Right renal cortex interstitium (tissue), 3 donors: ENCODE measurements at regions not wholly inside any gene's neighbourhood (a gene's known extent, or its start where the extent isn't known, plus 50 kb on each side); places are given as distances from the start of the nearest gene placed in this dataset.

ENCODE experiments used
- DNase-seq, 3 donors: peaks; one replicate each; pipeline ENCODE4 v3.0.0-alpha.2; 2013; ENCODE audit warnings: low read depth in 3 of 3, low spot score in 2 of 3

DNA sequence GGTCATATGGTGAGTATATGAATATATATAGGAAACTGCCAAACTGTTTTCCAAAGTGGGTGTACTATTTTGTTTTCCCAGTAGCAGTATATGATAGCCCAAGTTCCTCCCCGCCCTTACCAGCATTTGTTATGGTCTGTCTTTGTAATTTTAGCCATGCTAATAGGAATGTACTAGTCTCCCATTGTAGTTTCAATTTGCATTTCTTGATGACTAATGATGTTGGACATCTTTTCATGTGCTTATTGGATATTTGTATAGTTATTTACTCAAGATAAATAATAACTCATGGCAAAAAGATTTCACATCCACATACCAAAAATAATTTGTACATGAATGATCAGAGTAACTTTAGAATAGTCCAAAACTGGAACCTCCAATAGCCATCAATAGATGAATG lies 75.3 kb upstream of the SERP2 start:
- no peak for DNase-seq

DNA sequence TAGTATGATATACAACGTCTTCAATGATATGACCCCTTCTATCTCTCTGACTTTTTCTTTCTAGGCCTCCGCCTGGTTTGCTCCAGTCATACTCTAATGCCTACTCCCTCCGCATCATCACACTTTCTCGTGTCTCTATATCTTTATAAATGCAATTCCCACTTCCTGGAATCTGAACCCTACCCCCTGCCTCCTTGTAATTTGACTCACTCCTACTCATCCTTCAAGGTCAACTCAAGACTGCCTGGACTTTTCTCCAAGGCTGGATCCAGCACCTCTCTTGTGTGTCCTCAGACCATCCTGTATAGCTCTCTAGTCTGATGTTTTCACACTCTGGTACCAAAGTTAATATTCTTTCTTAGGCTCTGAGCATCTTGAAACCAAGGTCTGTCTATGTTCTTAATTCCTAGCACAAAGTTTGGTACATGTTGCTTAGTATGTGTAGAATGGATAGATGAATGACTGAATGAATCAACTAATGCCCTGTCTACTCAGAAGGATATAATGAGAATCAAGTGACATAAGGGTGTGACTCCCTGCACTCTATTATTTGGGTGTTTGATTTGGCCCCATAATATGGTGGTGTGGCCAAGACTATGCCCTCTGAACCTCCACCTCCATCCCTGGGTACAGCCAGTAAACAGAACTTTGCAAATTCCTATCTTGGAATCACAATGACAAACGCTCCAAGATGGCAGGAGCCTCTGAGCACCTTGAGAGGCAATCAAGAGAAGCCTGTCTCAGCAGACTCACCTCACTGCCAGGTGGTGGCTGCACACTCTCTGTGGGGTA lies 74.3 kb upstream of the SERP2 start:
- no peak for DNase-seq

DNA sequence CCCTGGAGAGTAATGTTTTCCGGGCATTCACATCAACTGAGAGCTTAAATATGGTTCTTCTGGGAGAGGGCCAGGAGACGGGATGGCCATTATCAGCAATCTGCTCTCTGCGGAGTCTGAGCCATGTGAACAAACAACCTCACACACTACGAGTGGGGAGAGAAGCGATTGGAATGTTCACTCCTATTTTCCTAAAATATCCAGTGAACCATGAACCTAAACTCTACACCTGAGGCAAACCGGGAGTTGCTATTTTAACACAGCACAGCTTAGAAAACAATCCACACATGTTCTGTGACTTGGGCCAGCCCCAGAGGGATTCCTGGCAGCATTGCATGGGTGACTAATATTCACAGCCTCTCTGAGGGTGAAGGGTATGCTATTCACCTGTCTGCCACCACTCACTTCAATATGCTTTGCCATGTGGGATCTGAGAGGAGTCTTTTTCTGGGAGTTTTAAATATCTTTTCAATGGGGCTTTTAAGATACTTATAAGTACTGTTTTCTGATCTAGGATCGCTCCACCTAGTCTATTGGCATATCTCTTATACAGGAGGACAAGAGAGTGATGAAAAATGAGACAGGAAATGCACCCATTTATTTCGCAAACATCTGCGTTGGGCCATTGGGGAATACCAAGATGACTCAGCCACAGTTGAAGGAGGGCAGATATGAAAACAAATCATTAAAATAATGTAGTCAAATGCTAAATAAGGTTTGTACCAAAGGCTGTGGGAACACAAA lies 72.6 kb upstream of the SERP2 start:
- no peak for DNase-seq

DNA sequence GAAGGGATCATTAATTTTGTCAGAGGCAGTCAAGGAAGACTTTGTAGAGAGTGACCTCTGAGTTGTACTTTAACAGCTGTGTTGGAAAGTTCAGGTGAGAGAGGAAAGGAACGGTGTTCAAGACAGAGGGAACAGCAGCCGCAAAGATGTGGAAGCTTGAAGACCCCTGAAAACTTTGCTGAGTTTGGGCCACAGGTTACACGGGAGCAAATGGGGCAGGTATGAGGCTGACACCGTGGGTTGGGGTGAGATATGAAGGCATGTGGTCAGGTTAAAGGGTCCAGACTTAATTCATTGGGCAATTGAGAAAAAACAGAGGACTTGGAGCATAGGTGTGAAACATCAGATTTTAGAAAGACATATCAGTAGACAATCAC lies 72.0 kb upstream of the SERP2 start:
- no peak for DNase-seq

DNA sequence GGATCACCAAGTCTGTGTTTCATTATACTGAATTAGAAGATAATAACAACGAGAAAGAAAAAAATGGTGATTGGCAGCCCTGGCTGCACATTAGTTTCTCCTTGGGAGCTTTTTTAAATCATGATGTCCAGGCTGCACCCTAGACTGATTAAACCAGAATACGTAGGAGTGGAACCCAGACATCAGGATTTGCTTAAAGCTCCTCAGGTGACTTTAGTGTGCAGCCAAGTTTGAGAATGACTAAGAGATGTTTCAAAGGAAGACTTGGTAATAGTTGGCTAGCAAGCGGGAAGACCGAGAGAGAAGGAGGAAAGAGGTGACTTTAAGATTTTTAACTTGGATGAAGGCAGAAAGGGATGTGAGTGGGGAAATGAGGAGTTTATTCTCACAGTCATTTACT lies 71.4 kb upstream of the SERP2 start:
- no peak for DNase-seq

DNA sequence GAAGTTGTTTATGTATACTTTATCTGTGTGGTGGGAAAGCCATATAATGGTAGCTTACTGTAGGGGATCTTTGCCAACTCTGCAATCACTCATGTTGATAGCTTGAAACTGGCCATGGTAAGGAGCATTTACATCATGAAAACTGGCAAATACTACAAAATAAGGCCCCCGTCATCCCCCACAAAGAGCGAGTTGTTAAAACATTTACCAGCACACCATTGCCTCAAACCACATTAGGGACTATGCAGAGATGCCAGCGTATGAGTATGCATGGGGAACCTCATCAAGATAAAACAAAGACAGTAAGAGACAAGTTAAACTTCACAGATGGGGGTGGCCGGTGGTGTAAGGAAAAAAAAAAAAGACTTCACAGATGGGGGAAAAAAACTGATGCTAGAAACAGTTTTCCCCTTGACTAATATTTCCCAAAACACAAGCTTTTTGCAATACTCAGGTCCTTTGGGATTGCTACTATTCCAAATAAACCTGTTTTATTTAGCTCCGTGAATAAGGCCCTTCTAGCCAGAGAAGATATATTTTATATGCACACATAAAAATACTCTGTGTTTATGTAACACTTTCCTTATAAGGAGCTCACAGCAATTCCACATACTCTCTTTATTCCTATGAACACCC lies 70.6 kb upstream of the SERP2 start:
- DNase-seq: no peak

DNA sequence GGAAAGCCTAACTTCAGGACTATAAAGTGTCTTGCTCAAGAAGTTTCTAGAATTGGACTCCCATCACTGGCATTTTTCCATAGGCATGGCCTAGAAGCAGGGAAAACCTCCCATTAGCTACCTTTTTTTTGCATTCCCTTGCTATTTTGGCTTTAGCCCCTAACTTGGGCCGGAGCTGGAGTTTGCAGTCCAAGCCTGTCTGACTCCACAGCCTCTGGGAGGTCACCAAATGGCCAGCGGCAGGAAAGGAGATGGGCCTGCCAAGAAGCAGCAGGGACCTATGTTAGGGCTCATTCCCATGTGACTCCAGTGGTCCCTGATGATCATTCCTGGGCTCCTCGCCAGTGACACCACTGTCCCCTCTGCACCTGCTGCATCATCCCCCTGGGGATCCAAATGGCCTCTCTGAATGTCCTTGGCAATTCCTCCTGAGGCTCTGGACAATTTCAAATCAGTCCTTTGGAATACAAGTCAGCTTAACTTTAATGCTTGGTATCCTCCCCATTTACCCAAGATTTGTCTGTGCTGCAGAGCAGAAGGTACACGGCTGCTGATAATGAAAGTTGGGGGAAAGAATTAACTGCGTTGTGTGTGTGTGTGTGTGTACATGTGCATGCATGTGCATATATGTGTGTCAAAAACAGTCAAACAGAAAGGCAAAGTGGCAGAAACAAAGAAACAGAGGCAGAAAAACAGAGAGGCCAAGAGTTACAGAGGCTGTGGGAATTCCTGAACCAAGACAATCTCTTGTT lies 69.8 kb upstream of the SERP2 start:
- DNase-seq: no peak

DNA sequence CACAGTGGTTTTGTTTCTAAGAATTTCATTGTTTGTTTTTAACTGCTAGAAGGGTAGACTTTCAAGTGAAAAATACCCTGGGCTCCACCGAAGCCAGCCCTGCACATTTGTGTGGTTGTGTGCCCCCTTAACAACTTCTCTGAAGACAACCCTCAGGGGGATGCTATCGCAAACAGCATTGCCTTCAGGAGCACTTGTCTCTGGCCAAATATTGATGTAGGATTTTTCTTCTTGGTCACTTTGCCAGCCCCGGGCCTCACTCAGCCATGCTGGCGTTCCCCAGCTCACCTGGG lies 69.2 kb upstream of the SERP2 start:
- no peak for DNase-seq

DNA sequence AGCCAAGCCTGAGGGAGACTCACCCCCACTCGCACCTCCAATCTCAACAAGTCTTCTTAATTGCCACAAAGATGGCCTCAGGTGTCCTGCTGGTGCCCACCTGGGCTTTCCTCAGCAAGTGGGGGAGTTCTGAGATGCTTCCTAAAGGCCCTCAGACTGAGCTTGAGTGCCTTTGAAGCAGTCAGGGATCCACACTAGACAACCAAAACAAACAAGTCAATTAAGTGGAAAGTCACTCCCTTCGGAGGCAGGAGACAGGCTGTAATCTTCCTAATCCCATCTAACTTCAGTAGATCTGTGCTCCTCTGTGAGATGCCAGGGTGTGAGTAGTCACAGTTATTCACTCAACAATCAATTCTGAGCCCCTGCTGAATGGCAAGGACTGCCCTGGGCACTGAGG lies 68.3 kb upstream of the SERP2 start:
- no peak for DNase-seq

DNA sequence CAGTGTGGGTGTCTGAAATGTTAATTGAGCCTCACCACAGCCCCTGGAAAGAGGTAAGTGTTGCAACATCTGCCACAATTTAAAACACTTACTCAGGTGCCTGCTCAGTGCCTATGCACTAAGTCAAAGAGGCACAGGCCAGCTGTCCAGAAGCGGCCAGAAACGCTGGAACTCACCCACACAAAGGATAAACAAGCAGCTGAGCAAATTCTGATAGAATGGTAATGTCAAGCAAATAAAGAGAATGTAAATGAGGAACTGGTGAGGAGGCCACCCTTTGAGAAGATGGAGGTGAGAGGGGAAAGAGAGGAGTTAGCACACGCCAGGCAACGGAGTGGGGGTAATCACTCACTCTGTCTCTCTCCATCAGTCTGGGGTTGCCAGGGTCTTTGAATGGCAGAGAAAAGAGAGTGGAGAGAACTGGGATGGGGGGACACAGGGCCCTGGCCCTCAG lies 67.7 kb upstream of the SERP2 start:
- no peak for DNase-seq

DNA sequence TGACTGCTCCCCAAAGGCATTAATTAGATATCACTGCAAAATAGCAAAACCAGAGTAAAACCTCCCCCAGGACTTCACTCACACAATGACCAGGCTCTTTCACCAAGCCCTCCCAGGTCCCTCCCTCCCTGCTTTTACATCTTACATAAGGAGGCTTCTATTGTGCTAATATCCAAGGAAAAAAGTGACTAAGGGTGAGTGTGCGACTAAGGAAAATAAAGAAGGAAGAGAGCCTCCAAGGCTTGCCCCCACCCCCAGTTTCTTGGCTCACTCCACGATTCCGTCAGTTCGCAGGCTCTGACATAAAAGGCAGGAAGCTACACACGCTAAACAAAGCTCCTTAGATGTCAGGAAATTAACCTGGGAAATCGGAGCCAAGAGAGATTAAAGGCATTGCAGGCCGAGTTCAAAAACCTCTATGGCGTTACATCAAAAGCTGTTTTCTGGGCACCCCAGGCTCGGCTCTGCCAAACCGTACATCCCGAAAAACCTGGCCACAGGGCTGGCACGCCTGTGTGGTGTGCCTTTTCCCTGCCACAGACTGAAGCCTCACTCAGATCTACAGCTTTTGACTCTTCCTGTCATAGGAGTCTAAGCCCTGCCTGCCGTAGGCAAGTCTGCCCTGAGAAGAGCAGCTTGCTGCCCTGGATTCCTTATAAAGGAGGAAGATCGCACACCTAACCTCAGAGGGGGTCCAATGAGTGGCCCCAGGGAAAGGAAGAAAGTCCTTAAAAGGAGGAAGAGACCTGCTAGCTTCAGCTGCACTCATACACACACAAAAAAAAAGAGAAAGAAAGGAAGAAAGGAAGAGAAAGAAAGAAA lies 67.0 kb upstream of the SERP2 start:
- peak in 1 of 3 donors; percentile 58 for DNase-seq

DNA sequence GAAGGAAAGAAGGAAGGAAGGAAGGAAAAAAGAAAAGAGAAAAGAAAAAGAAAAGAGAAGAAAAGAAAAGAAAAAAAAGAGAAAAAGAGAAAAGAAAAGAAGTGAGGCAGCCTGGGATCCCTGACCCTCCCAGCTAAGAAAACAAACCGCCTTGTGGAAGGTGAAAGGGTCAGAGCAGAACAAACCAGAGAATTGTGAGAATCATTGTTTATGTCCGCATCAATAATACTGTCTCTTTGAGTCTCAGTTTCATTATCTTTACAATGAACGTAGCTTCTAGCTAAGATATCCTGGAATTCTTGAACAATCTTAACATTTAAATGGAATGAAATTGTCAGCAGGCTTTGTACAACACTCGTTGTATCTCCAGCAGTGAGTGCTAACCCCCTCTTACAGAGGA lies 66.4 kb upstream of the SERP2 start:
- no peak for DNase-seq

DNA sequence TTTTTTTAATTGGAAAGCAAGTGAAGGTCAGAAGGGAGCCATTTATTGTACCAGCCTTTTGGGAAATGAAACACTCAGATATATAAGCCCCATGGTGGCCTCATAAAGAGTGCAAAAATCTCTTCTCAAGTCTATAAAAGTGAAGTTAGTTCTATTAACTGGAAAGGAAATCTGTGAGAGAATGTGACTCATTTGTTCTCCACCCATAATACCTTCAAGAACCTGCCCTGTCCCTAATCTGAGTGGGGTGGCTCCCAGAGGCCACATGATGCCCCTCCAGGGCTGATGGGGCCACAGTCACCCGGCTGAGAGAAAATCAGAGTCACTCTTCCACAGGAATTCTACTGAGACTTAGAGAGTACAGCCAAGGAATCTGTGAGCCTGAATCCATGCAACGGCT lies 65.8 kb upstream of the SERP2 start:
- DNase-seq: no peak

DNA sequence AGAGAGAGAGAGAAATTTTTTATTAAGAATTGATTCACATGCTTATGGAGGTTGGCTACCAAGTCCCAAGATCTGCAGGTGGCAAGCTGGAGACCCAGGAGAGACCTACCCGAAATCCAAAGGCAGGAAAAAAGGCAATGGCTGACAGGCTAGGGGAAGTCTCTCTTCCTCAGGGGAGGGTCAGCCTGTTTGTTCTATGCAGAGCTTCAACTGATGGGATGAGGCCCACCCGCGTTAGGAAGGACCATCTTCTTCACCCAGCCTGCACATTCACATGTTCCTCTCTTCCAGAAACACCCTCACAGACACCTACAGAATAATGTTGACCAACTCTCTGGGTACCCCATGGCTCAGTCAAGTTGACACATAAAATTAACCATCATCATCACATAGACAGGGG lies 65.3 kb upstream of the SERP2 start:
- no peak for DNase-seq

DNA sequence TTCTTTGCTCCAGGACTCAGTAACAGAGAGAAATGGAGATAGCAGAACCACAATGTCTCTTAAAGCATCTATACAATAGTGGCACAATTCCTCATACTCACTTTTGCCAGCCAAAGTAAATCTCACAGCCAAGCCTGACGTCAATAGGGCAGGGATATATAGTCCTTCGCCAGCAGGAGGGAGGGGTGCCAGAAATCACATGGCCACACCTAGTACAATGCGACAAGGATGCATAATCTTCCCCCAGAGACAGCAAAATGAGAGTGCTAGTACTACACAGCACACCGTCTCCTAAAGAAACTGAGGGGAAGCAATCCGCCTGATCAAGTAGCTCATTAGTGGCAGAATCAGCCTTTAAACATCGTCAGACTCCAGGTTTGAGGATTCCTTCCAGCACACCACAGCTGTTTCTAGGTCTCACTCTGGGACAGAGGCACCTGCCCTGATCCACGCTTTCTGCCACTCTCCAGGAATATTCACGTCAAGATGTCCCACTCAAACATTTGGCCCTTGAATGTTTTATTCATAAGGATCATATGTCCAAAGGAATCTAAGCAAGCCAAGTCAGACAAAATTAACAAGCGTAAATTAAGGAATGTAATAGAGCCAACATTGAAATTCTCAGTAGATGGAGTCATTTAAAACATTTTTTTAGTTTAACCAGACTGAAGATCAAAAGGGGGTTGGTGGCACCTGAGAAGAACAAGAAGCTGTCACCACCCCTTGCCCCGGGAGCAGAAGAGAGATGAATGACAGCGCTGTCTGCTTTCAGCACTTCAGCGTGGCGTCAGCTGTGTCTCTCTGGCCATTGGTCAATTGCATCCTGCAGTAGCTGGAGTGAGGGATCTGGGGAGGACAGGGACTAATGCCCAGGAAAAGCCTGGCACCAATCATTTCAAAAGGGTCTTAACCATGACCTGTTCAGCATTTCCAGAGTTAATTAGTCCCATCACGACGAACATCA lies 63.5 kb upstream of the SERP2 start:
- DNase-seq: no peak

DNA sequence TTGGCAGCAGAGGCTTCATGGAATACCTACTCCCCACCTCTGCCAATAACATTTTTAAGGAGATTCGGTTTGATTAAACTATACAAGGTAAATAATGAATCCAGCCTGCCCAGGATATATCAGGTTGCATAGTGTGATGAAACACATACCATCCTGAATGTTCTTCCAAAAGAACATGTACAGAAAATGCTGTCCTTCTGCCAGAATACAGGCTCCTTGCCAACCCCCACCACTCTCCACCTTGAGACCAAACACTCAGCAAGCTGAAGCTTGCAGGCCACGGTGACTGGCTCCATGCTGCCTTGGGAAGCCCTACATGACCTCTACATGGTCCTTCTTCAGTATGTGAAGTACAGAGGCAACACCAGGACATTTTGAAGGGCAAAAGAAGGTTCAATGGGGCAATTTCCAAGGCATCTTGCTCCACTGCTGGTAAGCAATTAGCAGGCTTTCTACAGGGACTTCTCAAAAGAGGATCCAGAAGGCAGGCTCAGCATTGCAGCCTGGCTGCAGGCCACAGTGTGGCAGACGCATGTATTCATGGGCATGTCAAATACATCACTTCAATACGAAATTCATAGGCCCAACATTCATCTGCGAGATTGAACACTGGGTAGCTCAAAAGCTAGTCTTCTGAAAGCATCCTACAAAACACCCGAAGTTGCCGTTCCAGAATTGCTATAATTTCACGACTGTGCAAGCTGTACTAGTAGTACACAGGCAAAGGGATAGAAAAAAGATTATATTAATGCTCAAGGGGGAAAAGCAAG lies 62.4 kb upstream of the SERP2 start:
- no peak for DNase-seq

DNA sequence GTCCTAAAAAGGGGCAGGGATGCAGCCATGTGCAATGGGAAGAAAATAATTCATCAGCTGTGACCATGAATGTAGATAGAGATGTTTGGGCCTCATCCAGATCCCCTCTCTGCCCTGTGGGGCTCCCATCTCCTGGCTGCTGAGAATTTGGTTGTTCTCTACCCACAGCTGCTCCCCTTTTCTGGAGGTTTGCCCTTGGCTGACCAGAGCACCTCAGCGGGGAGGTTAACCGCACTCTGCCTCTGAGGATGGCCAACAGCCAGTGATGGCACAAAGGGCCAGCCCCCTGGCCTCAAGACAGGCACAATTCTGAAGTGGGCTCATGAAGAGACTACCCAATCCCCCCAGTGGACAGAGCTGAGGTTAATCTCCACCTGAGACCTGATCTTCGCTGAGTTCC lies 61.5 kb upstream of the SERP2 start:
- no peak for DNase-seq

DNA sequence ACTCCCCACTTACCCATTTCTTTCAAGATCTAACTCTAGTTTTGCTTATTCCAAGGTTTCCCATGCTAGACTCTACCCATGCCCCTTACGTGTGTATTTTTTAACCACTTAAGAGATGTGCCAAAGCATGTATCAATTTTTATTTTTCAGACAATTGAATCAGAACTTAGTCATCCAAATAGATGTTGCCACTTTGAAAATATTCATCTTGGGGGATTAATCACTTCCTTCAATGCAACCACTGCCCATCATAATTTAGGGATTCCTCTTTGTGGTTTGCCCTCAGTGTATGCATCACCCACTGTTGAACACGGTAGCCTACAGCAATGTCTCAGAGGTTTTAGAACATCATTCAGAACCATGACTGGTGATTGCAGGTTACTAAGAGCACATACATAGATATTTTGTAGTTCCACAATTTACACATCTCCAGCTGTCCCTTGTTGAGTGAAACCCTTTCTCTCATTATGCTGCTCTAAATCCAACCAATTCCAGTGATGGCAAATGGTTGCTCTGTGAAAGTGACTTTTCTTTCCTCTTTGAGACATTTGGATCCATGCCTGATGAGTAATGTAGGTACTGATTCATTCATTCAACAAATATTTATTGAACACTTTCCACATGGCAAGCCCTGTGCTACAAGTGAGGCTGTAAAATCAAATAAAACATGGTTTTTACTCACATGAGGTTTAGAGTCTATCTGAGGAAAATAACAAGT lies 60.6 kb upstream of the SERP2 start:
- DNase-seq: no peak
